OCI-LY7 (cell line): ENCODE measurements at regions not wholly inside any gene's neighbourhood (a gene's known extent, or its start where the extent isn't known, plus 50 kb on each side); places are given as distances from the start of the nearest gene placed in this dataset.

Experiments used
- BruUV-seq: library from RNA; stranded (reverse); fragments of 400-500 nt; replicated peaks from 2 replicates; lab custom pipeline; 2021; lab: Mats Ljungman, UMichigan
- CTCF ChIA-PET: fragments of 300-600 bp; sonication (Branson Sonifier 250); formaldehyde crosslinking; loops from one replicate; lab custom pipeline; 2022; ENCODE audit warnings: antibody characterized with exemption; ENCODE audit not compliant: unreplicated experiment; lab: Charles Lee
- POLR2A ChIA-PET: fragments of 300-600 bp; sonication (Branson Sonifier 250); formaldehyde crosslinking; loops from one replicate; lab custom pipeline; 2022; ENCODE audit warnings: antibody characterized with exemption; lab: Charles Lee
- DNase-seq: peaks from one replicate; pipeline ENCODE4 v3.0.0-alpha.2; 2015; ENCODE audit warnings: low spot score
- H2AFZ ChIP-seq: fragments of 200-600 bp; sonication (generic), shearing (Covaris generic); 2 replicates; pipeline ENCODE4 v1.6.1; 2014; ENCODE audit warnings: mild to moderate bottlenecking, antibody characterized with exemption, low read length, moderate library complexity
- H3K27ac ChIP-seq: fragments of 200-600 bp; sonication (generic); 2 replicates; pipeline ENCODE4 v1.5.1; 2014; ENCODE audit warnings: mixed run types, low read depth, mild to moderate bottlenecking, moderate library complexity, low read length, inconsistent platforms; ENCODE audit not compliant: poor library complexity, severe bottlenecking
- H3K36me3 ChIP-seq: fragments of 200-600 bp; sonication (generic); 2 replicates; pipeline ENCODE4 v1.6.1; 2014; ENCODE audit warnings: mild to moderate bottlenecking, antibody characterized with exemption, low read length, moderate library complexity, mixed read lengths; ENCODE audit not compliant: insufficient read depth
- H3K4me1 ChIP-seq: fragments of 200-600 bp; sonication (generic); 2 replicates; pipeline ENCODE4 v1.5.1; 2014; ENCODE audit warnings: mild to moderate bottlenecking, low read length; ENCODE audit not compliant: insufficient read depth, poor library complexity, severe bottlenecking
- H3K4me2 ChIP-seq: fragments of 200-600 bp; sonication (generic); 2 replicates; pipeline ENCODE4 v1.6.1; 2014; ENCODE audit warnings: mild to moderate bottlenecking, low read length
- H3K4me3 ChIP-seq: fragments of 200-600 bp; sonication (generic); 2 replicates; pipeline ENCODE4 v1.5.1; 2014; ENCODE audit warnings: mild to moderate bottlenecking, low read depth, low read length; ENCODE audit not compliant: poor library complexity, severe bottlenecking
- H3K79me2 ChIP-seq: fragments of 200-600 bp; sonication (generic); 2 replicates; pipeline ENCODE4 v1.6.1; 2016; ENCODE audit warnings: low read depth, mild to moderate bottlenecking, low read length, moderate library complexity, mixed read lengths; ENCODE audit not compliant: insufficient read depth
- H3K9me2 ChIP-seq: fragments of 200-600 bp; sonication (generic); 2 replicates; pipeline ENCODE4 v1.6.1; 2016; ENCODE audit warnings: mild to moderate bottlenecking, low read length, mixed read lengths; ENCODE audit not compliant: insufficient read depth
- H3K9me3 ChIP-seq: fragments of 200-600 bp; sonication (generic); 2 replicates; pipeline ENCODE4 v1.6.1; 2014; ENCODE audit warnings: mild to moderate bottlenecking, mixed run types, low read length, mixed read lengths
- H4K20me1 ChIP-seq: fragments of 200-600 bp; sonication (generic); 2 replicates; pipeline ENCODE4 v1.6.1; 2014; ENCODE audit warnings: mild to moderate bottlenecking, antibody characterized with exemption, low read length, moderate library complexity, mixed read lengths; ENCODE audit not compliant: insufficient read depth
- EZH2phosphoT487 ChIP-seq: fragments of 200-600 bp; sonication (generic); IDR thresholded peaks from 2 replicates; pipeline ENCODE4 v1.6.1; 2018; ENCODE audit warnings: low read depth, borderline replicate concordance, mild to moderate bottlenecking, mixed run types, antibody characterized with exemption, low read length, moderate library complexity, mixed read lengths
- intact Hi-C: fragments of 100-400 bp; cut with micrococcal nuclease; formaldehyde crosslinking; loops from one replicate; pipeline ENCODE4 v1.10.0; 2022; ENCODE audit not compliant: unreplicated experiment
- TF ChIP-seq, protein P1 (sequence below): fragments of 200-600 bp; sonication (generic); conservative IDR thresholded peaks from 2 replicates; pipeline ENCODE4 v1.5.1; 2014; ENCODE audit warnings: mild to moderate bottlenecking, antibody characterized with exemption, low read length, moderate library complexity, mixed read lengths

DNA sequence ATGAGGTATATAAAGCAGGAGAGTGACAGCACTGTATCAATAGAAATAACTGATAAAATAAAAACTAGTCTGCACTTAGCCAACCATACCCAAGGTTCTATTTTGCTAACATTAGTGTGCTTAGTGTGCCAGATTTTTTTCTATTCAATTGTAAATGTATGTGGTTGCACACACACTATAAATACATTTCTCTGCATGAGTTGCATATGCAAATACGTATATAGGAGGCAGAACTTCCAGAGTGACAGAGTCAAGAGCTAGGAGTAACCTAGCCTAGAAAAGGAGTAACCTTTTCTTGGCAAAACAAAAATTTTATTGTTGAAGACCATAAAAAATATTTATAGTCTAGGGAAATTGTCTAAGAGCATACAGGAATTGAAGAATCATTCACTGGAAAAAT lies 461.6 kb downstream of the GABRG2 start:
- Histone ChIP-seq H3K4me1 (no peaks in the 10 kb centered on the region), H3K27ac (no peak overlapping the region), H4K20me1 (no peaks in the 10 kb centered on the region), H3K9me3 (no peaks in the 10 kb centered on the region), H3K4me3 (no peak overlapping the region), H2AFZ (no peak overlapping the region), H3K9me2 (no peaks in the 10 kb centered on the region), H3K36me3 (no peaks in the 10 kb centered on the region), H3K79me2 (no peaks in the 10 kb centered on the region), H3K4me2 (no peak overlapping the region)
- DNase-seq: peak; percentile 0
- POLR2A ChIA-PET: no interaction called here
- CTCF ChIA-PET: no interaction called here
- no peak for TF ChIP-seq EZH2phosphoT487
- intact Hi-C loops: no loop called here
- no TSS peak for BruUV-seq

- H3K4me3 ChIP-seq: no peak overlapping the region
- POLR2A ChIA-PET: interaction anchor here (0.8 kb wide), 1 partner anchor 312 kb away, joined by 3 read pairs; no protein-coding TSS in a partner anchor
- H3K36me3 ChIP-seq: no peaks in the 10 kb centered on the region
- H3K79me2 ChIP-seq: no peaks in the 10 kb centered on the region
- H2AFZ ChIP-seq: no peak overlapping the region
- CTCF ChIA-PET: no interaction called here
- H4K20me1 ChIP-seq: no peaks in the 10 kb centered on the region
- DNase-seq: no peak
- no peaks in the 10 kb centered on the region for H3K9me2 ChIP-seq
- intact Hi-C loops: no loop called here
- H3K27ac ChIP-seq: no peak overlapping the region
- H3K4me1 ChIP-seq: no peaks in the 10 kb centered on the region
- no peak overlapping the region for H3K4me2 ChIP-seq
- BruUV-seq: no TSS peak
- TF ChIP-seq, protein P1, sequence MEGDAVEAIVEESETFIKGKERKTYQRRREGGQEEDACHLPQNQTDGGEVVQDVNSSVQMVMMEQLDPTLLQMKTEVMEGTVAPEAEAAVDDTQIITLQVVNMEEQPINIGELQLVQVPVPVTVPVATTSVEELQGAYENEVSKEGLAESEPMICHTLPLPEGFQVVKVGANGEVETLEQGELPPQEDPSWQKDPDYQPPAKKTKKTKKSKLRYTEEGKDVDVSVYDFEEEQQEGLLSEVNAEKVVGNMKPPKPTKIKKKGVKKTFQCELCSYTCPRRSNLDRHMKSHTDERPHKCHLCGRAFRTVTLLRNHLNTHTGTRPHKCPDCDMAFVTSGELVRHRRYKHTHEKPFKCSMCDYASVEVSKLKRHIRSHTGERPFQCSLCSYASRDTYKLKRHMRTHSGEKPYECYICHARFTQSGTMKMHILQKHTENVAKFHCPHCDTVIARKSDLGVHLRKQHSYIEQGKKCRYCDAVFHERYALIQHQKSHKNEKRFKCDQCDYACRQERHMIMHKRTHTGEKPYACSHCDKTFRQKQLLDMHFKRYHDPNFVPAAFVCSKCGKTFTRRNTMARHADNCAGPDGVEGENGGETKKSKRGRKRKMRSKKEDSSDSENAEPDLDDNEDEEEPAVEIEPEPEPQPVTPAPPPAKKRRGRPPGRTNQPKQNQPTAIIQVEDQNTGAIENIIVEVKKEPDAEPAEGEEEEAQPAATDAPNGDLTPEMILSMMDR: no peak
- no peak for TF ChIP-seq EZH2phosphoT487
- H3K9me3 ChIP-seq: no peaks in the 10 kb centered on the region
Measured at GRCh38 chr5:162529886-162530285, 462.3 kb downstream of the GABRG2 start.

DNA sequence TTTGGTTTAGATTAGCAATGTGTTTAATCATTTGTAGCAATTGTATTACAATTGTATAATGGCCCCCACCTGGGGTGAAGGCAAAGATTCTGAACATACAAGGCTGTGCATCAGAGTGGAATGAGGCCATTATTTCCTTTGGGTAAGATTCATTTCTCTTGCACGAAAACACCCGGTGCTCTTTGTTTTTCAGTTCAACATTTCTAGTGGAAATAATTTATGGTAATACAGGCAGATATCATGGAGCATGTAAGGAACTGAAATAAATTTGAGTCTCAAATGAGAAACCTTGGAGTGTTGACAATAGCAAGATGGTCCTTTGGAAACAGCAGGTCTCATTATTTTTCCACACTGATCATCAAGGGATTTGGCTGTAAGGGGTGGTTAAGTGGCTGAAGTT lies 475.9 kb downstream of the GABRG2 start:
- H3K36me3 ChIP-seq: no peaks in the 10 kb centered on the region
- no peak overlapping the region for H3K4me2 ChIP-seq
- no peaks in the 10 kb centered on the region for H3K79me2 ChIP-seq
- no peaks in the 10 kb centered on the region for H3K9me3 ChIP-seq
- H3K9me2 ChIP-seq: no peaks in the 10 kb centered on the region
- CTCF ChIA-PET: no interaction called here
- POLR2A ChIA-PET: no interaction called here
- H4K20me1 ChIP-seq: no peaks in the 10 kb centered on the region
- intact Hi-C loops: no loop called here
- DNase-seq: no peak
- H3K4me1 ChIP-seq: no peaks in the 10 kb centered on the region
- no peak overlapping the region for H3K27ac ChIP-seq
- no peak for TF ChIP-seq EZH2phosphoT487
- TF ChIP-seq, protein P1: no peak
- H3K4me3 ChIP-seq: no peak overlapping the region
- no peak overlapping the region for H2AFZ ChIP-seq
- BruUV-seq: no TSS peak
